Choroid plexus epithelial cell (primary cell): ENCODE measurements at regions not wholly inside any gene's neighbourhood (a gene's known extent, or its start where the extent isn't known, plus 50 kb on each side); places are given as distances from the start of the nearest gene placed in this dataset.
A peak's percentile ranks its signal among the peaks of the same experiment; 100 is the strongest.

Experiments
- DNase-seq: peaks from one replicate; pipeline ENCODE4 v3.0.0-alpha.2; 2010; ENCODE audit warnings: low read depth
- H3K4me3 ChIP-seq: 2 replicates; pipeline ENCODE4 v1.5.1; 2011; ENCODE audit warnings: low read depth, mild to moderate bottlenecking, control low read depth, low read length, moderate library complexity
- TF ChIP-seq, protein P1 (sequence below): conservative IDR thresholded peaks from 2 replicates; pipeline ENCODE4 v1.5.1; 2011; ENCODE audit warnings: low read depth, mild to moderate bottlenecking, control low read depth, inconsistent platforms, low read length, moderate library complexity

- no peak overlapping the region for H3K4me3 ChIP-seq
- peak; percentile 42 for DNase-seq
- TF ChIP-seq, protein P1, sequence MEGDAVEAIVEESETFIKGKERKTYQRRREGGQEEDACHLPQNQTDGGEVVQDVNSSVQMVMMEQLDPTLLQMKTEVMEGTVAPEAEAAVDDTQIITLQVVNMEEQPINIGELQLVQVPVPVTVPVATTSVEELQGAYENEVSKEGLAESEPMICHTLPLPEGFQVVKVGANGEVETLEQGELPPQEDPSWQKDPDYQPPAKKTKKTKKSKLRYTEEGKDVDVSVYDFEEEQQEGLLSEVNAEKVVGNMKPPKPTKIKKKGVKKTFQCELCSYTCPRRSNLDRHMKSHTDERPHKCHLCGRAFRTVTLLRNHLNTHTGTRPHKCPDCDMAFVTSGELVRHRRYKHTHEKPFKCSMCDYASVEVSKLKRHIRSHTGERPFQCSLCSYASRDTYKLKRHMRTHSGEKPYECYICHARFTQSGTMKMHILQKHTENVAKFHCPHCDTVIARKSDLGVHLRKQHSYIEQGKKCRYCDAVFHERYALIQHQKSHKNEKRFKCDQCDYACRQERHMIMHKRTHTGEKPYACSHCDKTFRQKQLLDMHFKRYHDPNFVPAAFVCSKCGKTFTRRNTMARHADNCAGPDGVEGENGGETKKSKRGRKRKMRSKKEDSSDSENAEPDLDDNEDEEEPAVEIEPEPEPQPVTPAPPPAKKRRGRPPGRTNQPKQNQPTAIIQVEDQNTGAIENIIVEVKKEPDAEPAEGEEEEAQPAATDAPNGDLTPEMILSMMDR = no peak
These were observed 486.8 kb downstream of the GBE1 start for GRCh38 chr3:81274671-81275070.

DNA sequence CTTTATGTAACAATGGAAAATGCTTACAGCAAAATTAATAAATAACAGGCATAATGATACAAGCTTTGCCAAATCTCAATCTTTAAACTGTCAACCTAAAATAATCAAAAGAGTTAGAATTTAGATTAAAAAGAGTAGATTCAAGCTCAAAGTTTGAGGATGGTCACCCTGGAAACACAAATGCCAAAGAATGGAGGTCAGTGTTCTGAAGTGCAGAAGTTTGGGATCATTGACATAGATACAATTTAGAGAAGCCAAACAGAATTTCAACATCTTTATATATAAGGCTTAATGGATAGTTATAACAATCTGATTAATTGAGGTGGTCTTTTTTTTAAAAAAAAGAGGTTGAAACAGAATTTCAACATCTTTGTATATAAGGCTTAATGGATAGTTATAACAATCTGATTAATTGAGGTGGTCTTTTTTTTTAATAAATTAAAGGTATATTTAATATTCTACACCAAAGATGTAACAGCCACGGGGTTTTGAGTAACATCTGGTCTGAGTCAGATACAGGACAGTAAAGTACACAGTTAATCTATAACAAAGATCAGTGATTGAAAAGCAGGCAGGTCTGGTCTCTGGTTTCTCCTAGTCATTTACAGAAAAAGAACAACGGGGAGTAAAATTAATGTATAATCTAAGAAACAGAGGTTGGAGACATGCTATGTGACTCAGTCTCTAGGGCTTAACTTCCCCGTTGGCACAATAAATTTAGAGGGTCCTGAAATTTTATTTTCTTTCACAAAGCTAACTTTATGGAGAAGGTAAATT, 490.7 kb downstream of the GBE1 start:
- DNase-seq = no peak

DNA sequence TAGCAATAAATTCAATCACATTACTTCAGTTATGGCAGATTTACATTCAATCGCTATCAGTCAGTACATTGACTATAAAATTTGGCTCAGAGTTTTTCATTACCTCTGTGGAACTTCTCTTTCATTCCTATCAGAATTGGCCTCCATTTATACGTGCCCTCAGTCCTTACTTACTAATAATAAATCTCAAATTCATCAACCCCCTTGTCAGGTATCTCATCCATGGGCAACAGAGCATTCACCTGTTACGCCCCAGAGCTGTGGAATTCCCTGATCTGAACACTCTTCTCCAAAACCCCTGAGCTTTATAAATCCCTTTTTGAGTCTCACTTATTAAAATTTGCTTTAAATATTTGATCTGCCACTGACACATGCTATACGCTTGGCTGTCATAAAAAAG, 492.9 kb downstream of the GBE1 start:
- H3K4me3 ChIP-seq = no peak overlapping the region
- DNase-seq = no peak
- TF ChIP-seq, protein P1 = no peak

More for the DNA sequence above, 490.7 kb downstream of the GBE1 start:
- H3K4me3 ChIP-seq = no peak overlapping the region
- TF ChIP-seq, protein P1 = no peak

GRCh38 chr3:81261996-81262395, 499.4 kb downstream of the GBE1 start:
- no peak for DNase-seq
- no peak overlapping the region for H3K4me3 ChIP-seq
- TF ChIP-seq, protein P1 = no peak

DNA sequence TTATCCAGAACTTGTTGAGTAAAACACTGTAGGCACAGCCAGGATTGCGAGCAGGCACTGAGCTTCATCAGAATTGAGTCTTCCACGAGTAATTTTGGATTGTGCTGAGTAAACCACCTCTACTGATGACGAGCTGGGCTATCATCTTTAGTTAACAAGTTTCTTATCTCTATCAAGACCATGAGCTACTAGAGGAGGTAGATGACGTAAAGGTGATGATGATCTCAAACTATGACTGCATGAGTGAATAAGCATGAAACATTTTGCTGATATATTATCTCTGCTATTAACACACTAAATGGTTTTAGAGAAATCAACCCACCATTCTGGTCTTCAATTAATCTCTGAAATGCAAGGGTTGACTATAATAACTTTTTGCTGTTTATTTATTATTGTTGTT, 506.0 kb downstream of the GBE1 start:
- no peak overlapping the region for H3K4me3 ChIP-seq
- TF ChIP-seq, protein P1 = no peak
- no peak for DNase-seq

DNA sequence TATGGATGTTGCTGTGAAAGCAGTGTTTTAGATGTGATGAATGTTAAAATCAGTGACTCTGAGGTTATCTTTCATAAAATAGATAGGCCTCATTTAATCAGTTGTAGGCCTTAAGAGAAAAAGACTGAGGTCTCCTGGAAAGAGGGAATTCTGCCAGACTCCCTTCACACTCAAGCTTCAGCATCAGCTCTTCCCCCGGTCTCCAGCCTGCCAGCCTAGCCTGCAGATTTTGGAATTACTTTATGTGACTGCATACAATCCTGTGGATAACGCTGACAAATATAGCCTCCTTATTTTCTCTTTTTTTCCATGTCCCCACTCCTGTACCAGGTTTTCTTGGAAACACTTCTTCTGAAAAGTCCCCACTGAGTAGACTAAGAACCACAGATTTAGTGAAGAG, 510.3 kb downstream of the GBE1 start:
- no peak for DNase-seq
- H3K4me3 ChIP-seq = no peak overlapping the region
- TF ChIP-seq, protein P1 = no peak

GRCh38 chr3:81249540-81250029, 511.9 kb downstream of the GBE1 start:
- no peak overlapping the region for H3K4me3 ChIP-seq
- DNase-seq = peak; percentile 81
- TF ChIP-seq, protein P1 = no peak
